ENCODE measurements at regions not wholly inside any gene's neighbourhood (a gene's known extent, or its start where the extent isn't known, plus 50 kb on each side); places are given as distances from the start of the nearest gene placed in this dataset.

DNA sequence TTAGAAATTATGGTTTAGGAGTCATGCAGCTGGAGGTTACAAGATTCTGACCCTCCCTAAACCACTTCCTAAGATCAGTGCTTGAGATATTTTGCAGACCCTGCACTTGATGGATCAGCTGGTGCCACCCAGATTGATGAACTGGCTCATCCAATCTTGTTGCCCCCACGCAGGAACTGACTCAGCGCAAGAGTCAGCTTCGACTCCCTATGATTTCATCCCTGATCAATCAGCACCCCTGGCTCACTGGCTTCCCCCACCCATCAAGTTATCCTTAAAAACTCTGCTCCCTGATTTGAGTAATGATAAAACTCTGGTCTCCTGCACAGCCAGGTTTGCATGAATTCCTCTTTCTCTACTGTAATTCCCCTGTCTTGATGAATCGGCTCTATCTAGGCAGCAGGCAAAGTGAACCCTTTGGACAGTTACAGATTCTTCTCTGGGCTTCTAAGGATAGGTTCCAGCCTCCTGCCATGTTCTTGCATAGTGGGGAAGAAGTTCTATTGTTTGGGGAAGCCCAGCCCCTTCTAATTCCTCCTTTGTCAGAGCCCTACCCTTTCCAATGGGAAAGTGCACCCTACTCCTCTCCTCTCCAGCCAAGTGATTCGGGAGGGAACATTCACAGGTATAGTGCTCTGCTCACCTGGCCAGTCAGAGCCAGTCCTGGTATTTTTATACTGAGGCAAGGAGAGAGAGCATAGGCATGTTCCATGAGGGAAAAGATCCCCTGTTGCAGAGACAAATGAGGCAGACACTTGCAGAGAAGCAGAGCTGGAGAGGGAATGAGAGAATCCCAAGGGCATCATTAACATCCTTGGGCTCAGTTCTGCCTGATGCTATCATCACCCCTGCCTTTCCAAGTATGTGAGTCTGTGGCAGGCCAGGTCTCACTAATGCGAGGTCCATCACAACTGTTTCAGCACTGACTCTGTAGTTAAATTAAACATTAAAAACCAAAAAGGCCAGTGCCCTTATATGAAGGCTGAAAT is 224.4 kb upstream of the GALNT17 start:
- no peak for TF ChIP-seq Cebpa-rat (IDR thresholded peaks at IDR 0.05)
- no peak overlapping the region for H3K4me3 ChIP-seq
- H3K9ac ChIP-seq: no peak overlapping the region
- peak overlapping the region in 2 of 11 experiments; percentile 13 to 41; a peak in 3 of 22 replicates for H3K27ac ChIP-seq
- no peaks in the 10 kb centered on the region for H3K27me3 ChIP-seq
- H3K4me1 ChIP-seq: peaks cover 0 to 58% (median 16%) of the 10 kb centered on the region in 10 experiments; a peak in 12 of 20 replicates
- no peaks in the 10 kb centered on the region for H4K20me1 ChIP-seq
- H3K4me2 ChIP-seq: peak overlapping the region in 5 of 11 experiments; percentile 11 to 76 (median 62); a peak in 8 of 22 replicates
- peaks cover under 1 to 17% (median 5%) of the 10 kb centered on the region in 11 experiments; a peak in 13 of 22 replicates for H3K9me3 ChIP-seq (replicated peaks in 1 of 11)
- H3K36me3 ChIP-seq: no peaks in the 10 kb centered on the region

DNA sequence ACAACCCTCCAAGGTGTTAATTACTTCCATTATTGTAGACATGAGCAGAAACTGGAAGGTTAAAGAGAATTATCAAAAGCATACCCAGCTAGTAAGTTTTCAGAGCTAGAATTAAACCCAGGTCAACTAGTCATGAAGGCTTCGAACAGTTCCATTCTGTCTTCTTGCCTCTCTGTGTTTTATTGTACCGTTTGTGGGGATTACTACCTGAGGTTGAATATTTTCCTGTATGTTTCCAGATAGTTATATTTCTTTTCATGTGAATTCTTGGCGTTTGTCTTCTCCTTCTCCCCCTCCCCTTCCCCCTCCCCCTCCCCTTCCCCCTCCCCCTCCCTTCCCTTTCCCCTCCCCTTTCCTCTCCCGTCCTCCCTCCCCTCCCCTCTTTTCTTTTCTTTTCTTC is 218.0 kb upstream of the GALNT17 start:
- Histone ChIP-seq H4K20me1 (no peaks in the 10 kb centered on the region), H3K27me3 (no peaks in the 10 kb centered on the region), H3K4me3 (no peak overlapping the region), H3K9ac (no peak overlapping the region), H3K9me3 (replicated peaks in 1 of 11) (no peaks in the 10 kb centered on the region), H3K27ac (no peak overlapping the region), H3K4me2 (no peak overlapping the region), H3K4me1 (peaks cover 0 to 10% (median 0%) of the 10 kb centered on the region in 10 experiments; a peak in 8 of 20 replicates), H3K36me3 (no peaks in the 10 kb centered on the region)
- TF ChIP-seq Cebpa-rat (IDR thresholded peaks at IDR 0.05): no peak

DNA sequence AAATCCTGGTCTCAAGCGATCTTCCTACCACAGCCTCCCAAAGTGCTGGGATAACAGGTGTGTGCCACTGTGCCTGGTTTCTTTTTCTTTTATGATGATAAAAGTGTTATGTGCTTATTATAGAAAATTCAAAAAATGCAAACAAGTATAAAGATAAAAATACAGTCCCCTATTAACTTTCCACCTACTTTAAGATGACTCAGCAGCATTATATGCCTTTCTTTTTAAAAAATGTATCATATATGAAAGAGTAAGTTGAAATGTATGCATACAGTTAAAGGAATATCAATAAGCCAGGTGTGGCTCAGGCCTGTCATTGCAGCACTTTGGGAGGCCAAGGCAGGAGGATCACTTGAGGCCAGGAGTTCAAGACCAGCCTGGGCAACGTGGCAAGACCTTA is 216.9 kb upstream of the GALNT17 start:
- no peaks in the 10 kb centered on the region for H4K20me1 ChIP-seq
- no peaks in the 10 kb centered on the region for H3K36me3 ChIP-seq
- H3K27me3 ChIP-seq: no peaks in the 10 kb centered on the region
- H3K9me3 ChIP-seq (replicated peaks in 1 of 11): no peaks in the 10 kb centered on the region
- H3K27ac ChIP-seq: no peak overlapping the region
- H3K4me2 ChIP-seq: no peak overlapping the region
- no peak for TF ChIP-seq Cebpa-rat (IDR thresholded peaks at IDR 0.05)
- no peak overlapping the region for H3K4me3 ChIP-seq
- H3K4me1 ChIP-seq: peaks cover 0 to 17% (median 10%) of the 10 kb centered on the region in 10 experiments; a peak in 14 of 20 replicates
- no peak overlapping the region for H3K9ac ChIP-seq

DNA sequence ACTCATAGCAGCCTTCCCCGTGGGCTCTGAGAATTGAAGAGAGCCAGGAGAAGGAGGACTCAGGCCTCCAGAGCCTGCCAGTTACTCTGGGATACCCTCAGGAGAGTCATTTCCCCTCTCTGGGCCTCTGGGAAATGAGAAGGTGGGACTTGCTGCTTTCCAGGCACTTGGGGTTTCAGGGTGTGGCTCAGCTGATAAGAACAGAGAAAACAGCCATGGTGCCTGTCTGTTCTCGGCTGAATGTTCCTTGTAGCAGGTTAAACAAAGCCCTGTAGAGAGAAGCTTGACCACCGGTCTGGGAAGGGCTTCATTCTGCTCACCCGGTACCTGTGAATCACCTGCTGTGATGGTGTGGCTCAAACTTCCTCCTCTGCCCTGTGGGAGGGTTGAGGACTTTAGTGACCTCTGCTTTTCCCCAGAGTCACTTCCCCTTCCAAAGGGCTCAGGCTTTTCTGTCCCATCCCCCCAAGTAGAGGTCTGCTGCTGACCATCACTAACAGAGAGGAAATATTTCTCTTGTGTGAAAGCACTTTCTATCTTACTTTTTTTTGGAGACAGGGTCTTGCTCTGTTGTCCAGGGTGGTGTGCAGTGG is 212.4 kb upstream of the GALNT17 start:
- Histone ChIP-seq H3K27ac (peak overlapping the region in 6 of 11 experiments; percentile 20 to 91 (median 60); a peak in 10 of 22 replicates), H3K9me3 (replicated peaks in 1 of 11) (peaks cover 0 to 6% (median 0%) of the 10 kb centered on the region in 11 experiments; a peak in 3 of 22 replicates), H3K4me1 (peaks cover 15 to 59% (median 51%) of the 10 kb centered on the region in 10 experiments), H3K27me3 (no peaks in the 10 kb centered on the region), H3K4me2 (peak overlapping the region in 8 of 11 experiments; percentile 7 to 95 (median 82); a peak in 13 of 22 replicates), H3K9ac (peak overlapping the region in 3 of 11 experiments; percentile 4 to 28 (median 17); a peak in 1 of 22 replicates), H3K4me3 (no peak overlapping the region), H4K20me1 (no peaks in the 10 kb centered on the region), H3K36me3 (no peaks in the 10 kb centered on the region)
- no peak for TF ChIP-seq Cebpa-rat (IDR thresholded peaks at IDR 0.05)

- peak overlapping the region in 10 of 11 experiments; percentile 9 to 91 (median 80); a peak in 13 of 22 replicates for H3K27ac ChIP-seq
- no peaks in the 10 kb centered on the region for H4K20me1 ChIP-seq
- TF ChIP-seq Cebpa-rat (IDR thresholded peaks at IDR 0.05): no peak
- H3K9ac ChIP-seq: peak overlapping the region in 1 of 11 experiments; percentile 22; a peak in 3 of 22 replicates
- H3K4me2 ChIP-seq: peak overlapping the region in 8 of 11 experiments; percentile 78 to 96 (median 88); a peak in 16 of 22 replicates
- H3K4me1 ChIP-seq: peaks cover 15 to 72% (median 59%) of the 10 kb centered on the region in 10 experiments
- peaks cover 0 to 10% (median 0%) of the 10 kb centered on the region in 11 experiments; a peak in 3 of 22 replicates for H3K9me3 ChIP-seq (replicated peaks in 1 of 11)
- no peak overlapping the region for H3K4me3 ChIP-seq
- no peaks in the 10 kb centered on the region for H3K36me3 ChIP-seq
- no peaks in the 10 kb centered on the region for H3K27me3 ChIP-seq
Observed at GRCh38 chr7:70920876-70921275, 211.1 kb upstream of the GALNT17 start.

- no peaks in the 10 kb centered on the region for H3K27me3 ChIP-seq
- peak overlapping the region in 8 of 10 experiments; percentile 2 to 54 (median 17); a peak in 7 of 20 replicates for H3K4me3 ChIP-seq
- peak overlapping the region; percentile 40 to 91 (median 80); a peak in 21 of 22 replicates for H3K27ac ChIP-seq
- peaks cover 0 to 10% (median 0%) of the 10 kb centered on the region in 11 experiments; a peak in 3 of 22 replicates for H3K9me3 ChIP-seq (replicated peaks in 1 of 11)
- TF ChIP-seq Cebpa-rat (IDR thresholded peaks at IDR 0.05): peak; percentile 36 to 92 (median 86); a peak in 19 of 22 replicates
- peak overlapping the region; percentile 20 to 76 (median 68); a peak in 19 of 22 replicates for H3K9ac ChIP-seq
- H3K4me1 ChIP-seq: peaks cover 15 to 97% (median 68%) of the 10 kb centered on the region in 10 experiments
- H4K20me1 ChIP-seq: no peaks in the 10 kb centered on the region
- peak overlapping the region; percentile 73 to 96 (median 86) for H3K4me2 ChIP-seq
- H3K36me3 ChIP-seq: no peaks in the 10 kb centered on the region
Observed at GRCh38 chr7:70923181-70923845, 208.6 kb upstream of the GALNT17 start.

GRCh38 chr7:70925411-70926115 is 206.4 kb upstream of the GALNT17 start:
- peak overlapping the region in 7 of 11 experiments; percentile 5 to 62 (median 52); a peak in 11 of 22 replicates for H3K4me2 ChIP-seq
- no peak for TF ChIP-seq Cebpa-rat (IDR thresholded peaks at IDR 0.05)
- H3K4me1 ChIP-seq: peaks cover 15 to 80% (median 54%) of the 10 kb centered on the region in 10 experiments
- H3K27me3 ChIP-seq: no peaks in the 10 kb centered on the region
- H3K4me3 ChIP-seq: no peak overlapping the region
- no peaks in the 10 kb centered on the region for H3K36me3 ChIP-seq
- peak overlapping the region in 7 of 11 experiments; percentile 19 to 91 (median 80); a peak in 10 of 22 replicates for H3K27ac ChIP-seq
- H3K9ac ChIP-seq: no peak overlapping the region; a peak in 1 of 22 replicates
- no peaks in the 10 kb centered on the region for H4K20me1 ChIP-seq
- H3K9me3 ChIP-seq (replicated peaks in 1 of 11): peaks cover 0 to 10% (median 0%) of the 10 kb centered on the region in 11 experiments; a peak in 3 of 22 replicates

DNA sequence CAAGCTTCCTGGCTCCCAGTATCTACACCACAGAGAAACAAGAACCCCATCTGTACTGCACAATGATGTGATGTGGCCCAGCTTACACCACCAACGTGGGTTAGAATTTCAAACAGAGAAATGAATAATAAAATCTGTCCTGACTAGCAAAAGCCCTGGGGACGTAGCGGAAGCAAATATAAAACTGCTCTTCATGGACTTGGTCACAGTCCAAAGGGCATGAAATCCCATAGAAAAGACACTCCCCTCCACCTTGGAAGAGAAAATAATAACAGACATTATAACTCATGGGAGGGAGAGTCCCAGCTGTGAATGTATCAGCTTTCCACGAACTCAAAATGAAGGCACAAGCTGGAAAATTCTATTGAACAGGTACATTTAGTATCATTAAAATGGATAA is 205.3 kb upstream of the GALNT17 start:
- no peaks in the 10 kb centered on the region for H3K27me3 ChIP-seq
- peak overlapping the region in 6 of 11 experiments; percentile 27 to 58 (median 46); a peak in 10 of 22 replicates for H3K4me2 ChIP-seq
- H3K9ac ChIP-seq: no peak overlapping the region
- H4K20me1 ChIP-seq: no peaks in the 10 kb centered on the region
- H3K4me3 ChIP-seq: no peak overlapping the region
- peak overlapping the region in 5 of 11 experiments; percentile 28 to 66 (median 37); a peak in 8 of 22 replicates for H3K27ac ChIP-seq
- peaks cover 0 to 10% (median 0%) of the 10 kb centered on the region in 11 experiments; a peak in 3 of 22 replicates for H3K9me3 ChIP-seq (replicated peaks in 1 of 11)
- no peak for TF ChIP-seq Cebpa-rat (IDR thresholded peaks at IDR 0.05)
- H3K4me1 ChIP-seq: peaks cover 15 to 69% (median 43%) of the 10 kb centered on the region in 10 experiments
- H3K36me3 ChIP-seq: no peaks in the 10 kb centered on the region

Data from BLaER1 treated with 17β-estradiol and CSF1 and Interleukin-3, amounts not matched to agents 10 nM and 100 nM (cell line).